ENCODE measurements at regions not wholly inside any gene's neighbourhood (a gene's known extent, or its start where the extent isn't known, plus 50 kb on each side); places are given as distances from the start of the nearest gene placed in this dataset.

GRCh38 chr16:16798504-16798903 lies 419.6 kb downstream of the NPIPA7 start:
- no peak for DNase-seq (ENCODE audit: low read depth in 2 of 2)
- Histone ChIP-seq H3K36me3 (ENCODE audit: control insufficient read depth, insufficient read depth, low read length) (no peaks in the 10 kb centered on the region), H4K20me1 (ENCODE audit: control insufficient read depth, extremely low read depth, insufficient read depth, low read length) (no peaks in the 10 kb centered on the region)

GRCh38 chr16:16805809-16806208 lies 426.9 kb downstream of the NPIPA7 start:
- Histone ChIP-seq H3K27ac (ENCODE audit: insufficient read depth, low read length) (no peak overlapping the region), H3K4me3 (replicated peaks in 1 of 4; ENCODE audit: control extremely low read depth in 1 of 4, insufficient read depth in 1 of 4, low read depth in 3 of 4, low read length in 4 of 4) (no peak overlapping the region), H3K79me2 (ENCODE audit: control insufficient read depth, insufficient read depth, low read length) (no peaks in the 10 kb centered on the region), H3K27me3 (ENCODE audit: control insufficient read depth, insufficient read depth, low read length) (no peaks in the 10 kb centered on the region), H4K20me1 (ENCODE audit: control insufficient read depth, extremely low read depth, insufficient read depth, low read length) (no peaks in the 10 kb centered on the region), H2AFZ (ENCODE audit: low read length) (no peak overlapping the region), H3K9me3 (ENCODE audit: control insufficient read depth, insufficient read depth, low read depth, low read length) (no peaks in the 10 kb centered on the region), H3K9ac (ENCODE audit: insufficient read depth, low read length) (no peak overlapping the region), H3K4me2 (ENCODE audit: extremely low read depth, insufficient read depth, low read length) (no peak overlapping the region), H3K4me1 (ENCODE audit: control insufficient read depth, extremely low read depth, insufficient read depth, low read length) (no peaks in the 10 kb centered on the region), H3K36me3 (ENCODE audit: control insufficient read depth, insufficient read depth, low read length) (no peaks in the 10 kb centered on the region)
- TF ChIP-seq EZH2 (IDR thresholded peaks at IDR 0.05; ENCODE audit: low read length, missing control alignments) (no peak), CTCF (conservative IDR thresholded peaks at IDR 0.05 in 1 of 2, IDR thresholded peaks at IDR 0.05 in 1 of 2; ENCODE audit: low read depth in 1 of 2, low read length in 2 of 2) (no peak)
- no peak for DNase-seq (ENCODE audit: low read depth in 2 of 2)

More at GRCh38 chr16:16798504-16798903, 419.6 kb downstream of the NPIPA7 start:
- Histone ChIP-seq H3K4me2 (ENCODE audit: extremely low read depth, insufficient read depth, low read length) (no peak overlapping the region), H3K9ac (ENCODE audit: insufficient read depth, low read length) (no peak overlapping the region), H3K27ac (ENCODE audit: insufficient read depth, low read length) (no peak overlapping the region), H3K4me1 (ENCODE audit: control insufficient read depth, extremely low read depth, insufficient read depth, low read length) (no peaks in the 10 kb centered on the region), H2AFZ (ENCODE audit: low read length) (no peak overlapping the region), H3K27me3 (ENCODE audit: control insufficient read depth, insufficient read depth, low read length) (no peaks in the 10 kb centered on the region), H3K79me2 (ENCODE audit: control insufficient read depth, insufficient read depth, low read length) (no peaks in the 10 kb centered on the region), H3K4me3 (replicated peaks in 1 of 4; ENCODE audit: control extremely low read depth in 1 of 4, insufficient read depth in 1 of 4, low read depth in 3 of 4, low read length in 4 of 4) (no peak overlapping the region), H3K9me3 (ENCODE audit: control insufficient read depth, insufficient read depth, low read depth, low read length) (no peaks in the 10 kb centered on the region)
- TF ChIP-seq EZH2 (IDR thresholded peaks at IDR 0.05; ENCODE audit: low read length, missing control alignments): no peak
- TF ChIP-seq CTCF (conservative IDR thresholded peaks at IDR 0.05 in 1 of 2, IDR thresholded peaks at IDR 0.05 in 1 of 2; ENCODE audit: low read depth in 1 of 2, low read length in 2 of 2): no peak

- H3K36me3 ChIP-seq (ENCODE audit: control insufficient read depth, insufficient read depth, low read length): no peaks in the 10 kb centered on the region
- H3K9ac ChIP-seq (ENCODE audit: insufficient read depth, low read length): no peak overlapping the region
- no peak for TF ChIP-seq EZH2 (IDR thresholded peaks at IDR 0.05; ENCODE audit: low read length, missing control alignments)
- no peak for TF ChIP-seq CTCF (conservative IDR thresholded peaks at IDR 0.05 in 1 of 2, IDR thresholded peaks at IDR 0.05 in 1 of 2; ENCODE audit: low read depth in 1 of 2, low read length in 2 of 2)
- no peaks in the 10 kb centered on the region for H3K4me1 ChIP-seq (ENCODE audit: control insufficient read depth, extremely low read depth, insufficient read depth, low read length)
- H3K4me3 ChIP-seq (replicated peaks in 1 of 4; ENCODE audit: control extremely low read depth in 1 of 4, insufficient read depth in 1 of 4, low read depth in 3 of 4, low read length in 4 of 4): no peak overlapping the region
- DNase-seq (ENCODE audit: low read depth in 2 of 2): no peak
- no peaks in the 10 kb centered on the region for H3K27me3 ChIP-seq (ENCODE audit: control insufficient read depth, insufficient read depth, low read length)
- no peaks in the 10 kb centered on the region for H4K20me1 ChIP-seq (ENCODE audit: control insufficient read depth, extremely low read depth, insufficient read depth, low read length)
- H2AFZ ChIP-seq (ENCODE audit: low read length): no peak overlapping the region
- H3K9me3 ChIP-seq (ENCODE audit: control insufficient read depth, insufficient read depth, low read depth, low read length): no peaks in the 10 kb centered on the region
- no peak overlapping the region for H3K27ac ChIP-seq (ENCODE audit: insufficient read depth, low read length)
- H3K79me2 ChIP-seq (ENCODE audit: control insufficient read depth, insufficient read depth, low read length): no peaks in the 10 kb centered on the region
- H3K4me2 ChIP-seq (ENCODE audit: extremely low read depth, insufficient read depth, low read length): no peak overlapping the region
Measured at GRCh38 chr16:16815641-16816040, 436.7 kb downstream of the NPIPA7 start.
